Gastrocnemius medialis (tissue), 4 donors: ENCODE measurements at regions not wholly inside any gene's neighbourhood (a gene's known extent, or its start where the extent isn't known, plus 50 kb on each side); places are given as distances from the start of the nearest gene placed in this dataset.

Experiments used
- ATAC-seq, 2 donors: fragments of 150-250 bp; one replicate each; pipeline ENCODE4 v1.9.1; 2016
- DNase-seq, 2 donors: peaks; one replicate each; pipeline ENCODE4 v3.0.0-alpha.2; 2019
- H3K27ac ChIP-seq, 4 donors: fragments of 200-600 bp; sonication (generic); 1 replicate in 1 of 4; 2 replicates in 3 of 4; pipeline ENCODE4 v1.5.1; 2016 to 2018; ENCODE audit warnings: mild to moderate bottlenecking in 2 of 4, moderate library complexity in 1 of 4
- H3K27me3 ChIP-seq, 3 donors: fragments of 200-600 bp; sonication (generic) in 2 of 3; 1 replicate in 1 of 3; 2 replicates in 2 of 3; pipeline versions ENCODE4 v1.5.1 to v1.6.0; 2016 to 2019; ENCODE audit warnings: mild to moderate bottlenecking in 1 of 3, moderate library complexity in 1 of 3
- H3K36me3 ChIP-seq, 2 donors: fragments of 200-600 bp; sonication (generic) in 1 of 2; one replicate each; pipeline ENCODE4 v1.5.1; 2017 to 2018
- H3K4me1 ChIP-seq, 2 donors: fragments of 200-600 bp; sonication (generic) in 1 of 2; one replicate each; pipeline ENCODE4 v1.5.1; 2016 to 2017; ENCODE audit warnings: mild to moderate bottlenecking in 2 of 2
- H3K4me3 ChIP-seq, 4 donors: fragments of 200-600 bp; sonication (generic) in 3 of 4; 1 replicate in 1 of 4; 2 replicates in 3 of 4; pipeline ENCODE4 v1.5.1; 2016 to 2019; ENCODE audit warnings: mild to moderate bottlenecking in 2 of 4
- H3K9me3 ChIP-seq, 3 donors: fragments of 200-600 bp; sonication (generic) in 2 of 3; 1 replicate in 1 of 3; 2 replicates in 2 of 3; pipeline ENCODE4 v1.5.1; 2016 to 2019
- POLR2A ChIP-seq, 2 donors: fragments of 450-650 bp; IDR thresholded peaks; one replicate each; pipeline ENCODE4 v1.6.1; 2017; ENCODE audit warnings: antibody characterized with exemption in 2 of 2, mild to moderate bottlenecking in 2 of 2, moderate library complexity in 2 of 2
- in situ Hi-C, 4 donors: fragments of 200-750 bp; cut with MboI; loops; one replicate each; pipeline versions ENCODE4 v1.15.0 to v1.8.0; 2017; ENCODE audit warnings: low sequenced_read_pairs in 4 of 4
- intact Hi-C: fragments of 100-400 bp; cut with DNase I; formaldehyde crosslinking; loops from one replicate; pipeline ENCODE4 v1.15.1; 2023; ENCODE audit warnings: low total_unique reads
- TF ChIP-seq, protein P1 (sequence below), 5 experiments: fragments of 450-650 bp in 3 of 5; fragments of 200-600 bp in 2 of 5; sonication (generic) in 2 of 5; IDR thresholded peaks in 4 of 5; conservative IDR thresholded peaks in 1 of 5; 1 replicate in 4 of 5; 2 replicates in 1 of 5; pipeline ENCODE4 v1.5.1; 2016 to 2019; ENCODE audit warnings: antibody characterized with exemption in 5 of 5, mild to moderate bottlenecking in 3 of 5, moderate library complexity in 3 of 5

DNA sequence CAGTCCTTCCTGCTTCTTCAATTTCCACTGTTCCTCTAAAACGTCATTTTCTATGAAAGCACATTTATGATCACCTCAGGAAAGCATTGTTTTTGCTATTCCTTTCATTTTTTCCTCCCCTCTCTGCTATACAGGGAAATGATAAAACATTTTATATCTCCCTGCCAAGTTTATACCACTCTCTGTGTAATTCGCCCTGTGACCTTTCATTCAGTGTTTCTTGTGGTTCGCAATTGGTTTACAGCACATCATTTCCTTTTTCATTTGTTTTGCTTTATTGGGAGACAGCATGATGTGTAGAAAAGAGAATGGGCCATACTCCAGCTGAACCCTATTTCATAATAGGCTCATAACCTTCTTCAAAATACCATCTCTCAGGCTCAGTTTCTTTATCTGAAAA, 99.9 kb upstream of the RAPGEF2 start:
- Histone ChIP-seq H3K36me3 (no peaks in the 10 kb centered on the region), H3K27ac (no peak overlapping the region), H3K27me3 (no peaks in the 10 kb centered on the region), H3K4me3 (no peak overlapping the region), H3K4me1 (peaks cover 0 to 6% of the 10 kb centered on the region in 2 donors), H3K9me3 (no peaks in the 10 kb centered on the region)
- in situ Hi-C loops (no loop called here), intact Hi-C loops (no loop called here)
- no peak for TF ChIP-seq POLR2A (IDR thresholded peaks at IDR 0.05)
- no peak for DNase-seq
- ATAC-seq = no peak

DNA sequence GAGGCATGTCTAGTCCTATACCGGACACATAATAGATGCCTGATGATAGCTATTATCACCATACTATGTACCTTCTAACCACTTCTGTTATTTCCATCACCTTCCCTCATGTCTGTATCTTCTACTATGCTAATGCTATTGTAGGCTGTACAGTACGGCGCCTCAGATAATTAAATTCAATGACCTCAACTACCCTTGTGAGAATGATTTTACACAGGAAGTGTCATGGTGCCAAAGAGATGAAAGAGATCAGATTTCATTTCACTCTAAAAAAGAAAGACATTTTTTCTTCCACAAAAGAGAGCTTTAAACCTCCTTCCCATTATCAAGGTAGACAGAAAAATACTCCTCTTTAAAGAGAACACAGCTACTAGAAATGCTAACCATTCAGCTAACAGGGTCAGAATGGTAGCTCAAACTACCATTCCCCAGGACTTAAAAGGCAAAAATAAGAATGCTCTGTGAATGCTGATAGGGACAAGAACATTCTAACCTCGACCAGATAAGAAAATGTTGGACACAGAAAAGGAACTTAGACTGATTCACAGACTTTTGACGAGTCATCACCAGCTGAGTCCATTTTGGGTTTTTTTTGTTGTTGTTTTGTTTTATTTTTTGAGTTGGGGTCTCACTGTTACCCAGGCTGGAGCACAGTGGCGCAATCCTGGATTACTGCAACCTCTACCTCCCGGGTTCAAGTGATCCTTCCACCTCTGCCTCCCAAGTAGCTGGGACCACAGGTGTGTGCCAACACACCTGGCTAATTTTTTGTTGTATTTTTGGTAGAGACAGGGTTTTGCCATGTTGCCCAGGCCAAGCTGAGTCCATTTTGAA, 99.2 kb upstream of the RAPGEF2 start:
- Histone ChIP-seq H3K36me3 (no peaks in the 10 kb centered on the region), H3K9me3 (no peaks in the 10 kb centered on the region), H3K4me3 (no peak overlapping the region), H3K27ac (no peak overlapping the region), H3K4me1 (peaks cover 0 to 6% of the 10 kb centered on the region in 2 donors), H3K27me3 (no peaks in the 10 kb centered on the region)
- in situ Hi-C loops (no loop called here), intact Hi-C loops (no loop called here)
- DNase-seq = no peak
- no peak for TF ChIP-seq POLR2A (IDR thresholded peaks at IDR 0.05)
- TF ChIP-seq, protein P1, sequence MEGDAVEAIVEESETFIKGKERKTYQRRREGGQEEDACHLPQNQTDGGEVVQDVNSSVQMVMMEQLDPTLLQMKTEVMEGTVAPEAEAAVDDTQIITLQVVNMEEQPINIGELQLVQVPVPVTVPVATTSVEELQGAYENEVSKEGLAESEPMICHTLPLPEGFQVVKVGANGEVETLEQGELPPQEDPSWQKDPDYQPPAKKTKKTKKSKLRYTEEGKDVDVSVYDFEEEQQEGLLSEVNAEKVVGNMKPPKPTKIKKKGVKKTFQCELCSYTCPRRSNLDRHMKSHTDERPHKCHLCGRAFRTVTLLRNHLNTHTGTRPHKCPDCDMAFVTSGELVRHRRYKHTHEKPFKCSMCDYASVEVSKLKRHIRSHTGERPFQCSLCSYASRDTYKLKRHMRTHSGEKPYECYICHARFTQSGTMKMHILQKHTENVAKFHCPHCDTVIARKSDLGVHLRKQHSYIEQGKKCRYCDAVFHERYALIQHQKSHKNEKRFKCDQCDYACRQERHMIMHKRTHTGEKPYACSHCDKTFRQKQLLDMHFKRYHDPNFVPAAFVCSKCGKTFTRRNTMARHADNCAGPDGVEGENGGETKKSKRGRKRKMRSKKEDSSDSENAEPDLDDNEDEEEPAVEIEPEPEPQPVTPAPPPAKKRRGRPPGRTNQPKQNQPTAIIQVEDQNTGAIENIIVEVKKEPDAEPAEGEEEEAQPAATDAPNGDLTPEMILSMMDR (IDR thresholded peaks at IDR 0.05 in 4 of 5, conservative IDR thresholded peaks at IDR 0.05 in 1 of 5) = no peak
- no peak for ATAC-seq

DNA sequence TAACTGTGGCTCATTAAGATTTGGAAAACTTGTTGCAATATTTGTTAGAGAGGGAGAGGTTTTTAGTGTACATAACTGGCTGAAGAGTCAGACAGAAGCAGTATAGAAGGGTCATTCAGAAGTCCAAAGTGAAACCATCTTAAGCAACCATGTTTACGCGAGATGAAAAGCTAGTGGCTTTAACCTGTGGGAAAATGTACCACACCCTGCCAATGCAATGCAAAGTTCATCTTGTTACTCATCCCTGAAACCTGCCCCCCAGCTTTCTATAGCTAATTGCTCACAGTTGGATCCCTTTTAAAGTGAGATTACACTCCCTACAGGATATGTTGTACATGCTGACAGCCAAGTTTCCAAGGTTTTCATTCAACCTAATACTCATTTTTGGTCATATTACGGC, 96.7 kb upstream of the RAPGEF2 start:
- TF ChIP-seq, protein P1 (IDR thresholded peaks at IDR 0.05 in 4 of 5, conservative IDR thresholded peaks at IDR 0.05 in 1 of 5) = no peak
- TF ChIP-seq POLR2A (IDR thresholded peaks at IDR 0.05) = no peak
- no peak overlapping the region for H3K4me3 ChIP-seq
- ATAC-seq (no peak), DNase-seq (no peak)
- H3K36me3 ChIP-seq = no peaks in the 10 kb centered on the region
- no peak overlapping the region for H3K27ac ChIP-seq
- peaks cover 5 to 19% of the 10 kb centered on the region in 2 donors for H3K4me1 ChIP-seq
- no peaks in the 10 kb centered on the region for H3K9me3 ChIP-seq
- intact Hi-C loops = no loop called here
- no peaks in the 10 kb centered on the region for H3K27me3 ChIP-seq
- in situ Hi-C loops = no loop called here

DNA sequence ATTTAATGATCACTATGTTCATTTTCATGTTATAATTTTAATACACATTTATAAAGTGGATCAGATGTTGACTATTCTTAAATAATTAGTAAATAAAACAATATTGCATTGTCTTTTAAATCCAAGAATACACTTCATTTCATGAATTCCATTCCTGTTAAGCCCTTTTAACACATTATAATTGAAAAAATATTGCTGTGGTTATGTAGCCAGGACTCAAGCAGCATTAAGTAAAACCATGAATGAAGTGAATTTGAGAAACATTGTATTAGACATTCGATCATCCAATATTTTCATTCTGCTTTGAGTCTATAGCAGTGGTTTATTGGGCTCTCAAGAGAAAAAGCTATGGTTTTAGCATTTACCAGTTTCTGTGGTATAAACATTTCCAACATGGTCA, 94.2 kb upstream of the RAPGEF2 start:
- H3K4me1 ChIP-seq = peaks cover 5 to 14% of the 10 kb centered on the region in 2 donors
- no peak for DNase-seq
- in situ Hi-C loops (no loop called here), intact Hi-C loops (no loop called here)
- H3K36me3 ChIP-seq = no peaks in the 10 kb centered on the region
- TF ChIP-seq POLR2A (IDR thresholded peaks at IDR 0.05) = no peak
- TF ChIP-seq, protein P1 (IDR thresholded peaks at IDR 0.05 in 4 of 5, conservative IDR thresholded peaks at IDR 0.05 in 1 of 5) = no peak
- no peak overlapping the region for H3K4me3 ChIP-seq
- no peak for ATAC-seq
- H3K9me3 ChIP-seq = no peaks in the 10 kb centered on the region
- H3K27ac ChIP-seq = no peak overlapping the region
- no peaks in the 10 kb centered on the region for H3K27me3 ChIP-seq

DNA sequence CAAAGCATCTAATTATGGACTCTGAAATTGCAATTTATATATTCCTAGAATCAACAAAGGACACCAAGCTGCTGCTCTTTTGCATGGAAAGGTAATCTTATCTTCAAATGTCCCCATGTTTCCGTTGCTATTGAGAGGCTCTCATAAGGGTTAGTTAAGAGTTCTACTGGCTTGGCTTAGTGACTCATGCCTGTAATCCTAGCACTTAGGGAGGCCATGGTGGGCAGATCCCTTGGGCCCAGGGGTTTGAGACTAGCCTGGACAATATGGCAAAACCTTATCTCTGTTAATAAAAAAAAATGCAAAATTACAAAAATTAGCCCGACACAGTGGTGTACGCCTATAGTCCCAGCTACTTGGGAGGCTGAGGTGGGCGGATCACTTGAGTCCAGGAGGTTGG, 93.4 kb upstream of the RAPGEF2 start:
- Histone ChIP-seq H3K4me3 (no peak overlapping the region), H3K27ac (no peak overlapping the region), H3K9me3 (no peaks in the 10 kb centered on the region), H3K4me1 (peaks cover 5 to 13% of the 10 kb centered on the region in 2 donors), H3K27me3 (no peaks in the 10 kb centered on the region), H3K36me3 (no peaks in the 10 kb centered on the region)
- intact Hi-C loops (no loop called here), in situ Hi-C loops (no loop called here)
- no peak for TF ChIP-seq POLR2A (IDR thresholded peaks at IDR 0.05)
- TF ChIP-seq, protein P1 (IDR thresholded peaks at IDR 0.05 in 4 of 5, conservative IDR thresholded peaks at IDR 0.05 in 1 of 5) = no peak
- ATAC-seq (no peak), DNase-seq (no peak)
